Activated CD4-positive, alpha-beta T cell treated with anti-CD3 and anti-CD28 coated beads, Interleukin-2, amount 50 U/mL, for 1 hour (primary cell): ENCODE measurements at regions not wholly inside any gene's neighbourhood (a gene's known extent, or its start where the extent isn't known, plus 50 kb on each side); places are given as distances from the start of the nearest gene placed in this dataset.
A peak's percentile ranks its signal among the peaks of the same experiment; 100 is the strongest.

Experiments used
- DNase-seq: peaks from one replicate; pipeline ENCODE4 v3.0.0-alpha.2; 2020

DNA sequence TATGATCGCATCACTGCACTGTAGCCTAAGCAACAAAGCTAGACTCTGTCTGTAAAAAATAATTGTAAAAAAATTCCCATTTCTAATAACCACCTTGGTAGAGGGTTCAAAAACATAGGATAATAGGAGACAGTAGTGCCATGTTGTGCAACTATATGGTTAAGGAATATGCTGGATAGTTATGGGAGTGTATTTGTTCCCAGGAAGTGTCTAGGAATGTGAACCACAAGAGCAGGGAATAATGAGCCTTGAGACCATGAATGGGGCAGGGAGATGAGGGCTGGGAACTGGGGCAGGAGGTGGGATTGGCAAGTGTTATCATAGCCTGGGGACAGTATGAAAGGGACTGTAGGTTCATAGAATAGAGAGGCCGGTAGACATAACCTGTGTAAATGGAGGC is 50.4 kb downstream of the RUSC2 start:
- DNase-seq = no peak

GRCh38 chr9:35546853-35547252 is 56.9 kb downstream of the RUSC2 start:
- DNase-seq = no peak

GRCh38 chr9:35547889-35548418 is 57.1 kb upstream of the TESK1 start:
- DNase-seq = no peak

GRCh38 chr9:35548571-35548970 is 56.5 kb upstream of the TESK1 start:
- DNase-seq = no peak

DNA sequence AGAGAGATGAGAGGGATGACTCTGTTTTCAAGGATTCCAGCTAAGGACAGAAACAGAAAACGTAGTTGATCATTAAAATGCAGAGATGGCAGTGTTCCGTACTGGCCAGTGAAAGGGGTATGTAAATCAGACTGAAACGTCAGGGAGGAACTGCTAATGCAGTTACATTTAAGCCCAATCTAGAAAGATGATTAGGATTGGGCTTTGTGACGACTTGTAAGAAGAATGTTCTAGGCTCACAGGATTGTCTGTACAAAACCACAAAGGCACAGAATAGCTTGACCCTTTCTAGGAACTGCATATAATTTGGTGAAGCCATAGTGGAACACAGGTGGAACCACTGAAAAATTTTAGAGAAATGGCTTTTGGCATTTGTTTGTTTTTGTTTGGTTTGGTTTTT is 55.6 kb upstream of the TESK1 start:
- DNase-seq = no peak

DNA sequence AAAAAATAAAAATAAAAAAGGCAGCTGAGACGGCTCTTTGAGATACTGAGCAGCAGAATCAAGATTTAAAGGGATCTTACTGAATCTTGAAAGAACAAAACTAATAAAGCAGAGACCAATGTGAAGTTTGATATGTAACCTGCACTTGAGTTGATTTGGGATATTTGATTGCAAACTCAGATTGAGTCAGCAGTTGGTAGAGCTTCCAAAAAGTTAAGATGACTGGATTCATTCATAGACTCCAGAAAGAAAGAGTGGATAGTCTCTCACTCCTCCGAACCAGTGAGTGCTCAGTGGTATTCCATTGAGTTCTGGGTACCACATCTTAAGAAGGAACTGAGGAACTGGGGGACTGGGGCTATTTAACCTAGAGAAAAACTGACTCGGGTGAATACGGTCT is 52.7 kb upstream of the TESK1 start:
- no peak for DNase-seq

- no peak for DNase-seq
These were observed 52.2 kb upstream of the TESK1 start for GRCh38 chr9:35552837-35553236.

GRCh38 chr9:35553670-35554543 is 51.2 kb upstream of the TESK1 start:
- DNase-seq = peak; percentile 18

GRCh38 chr9:35555246-35555701 is 49.8 kb upstream of the TESK1 start:
- DNase-seq = no peak
